A673 (cell line): ENCODE measurements at regions not wholly inside any gene's neighbourhood (a gene's known extent, or its start where the extent isn't known, plus 50 kb on each side); places are given as distances from the start of the nearest gene placed in this dataset.

Experiments
- BruUV-seq: library from RNA; stranded (reverse); fragments of 400-500 nt; replicated peaks from 2 replicates; lab custom pipeline; 2021; lab: Mats Ljungman, UMichigan
- CTCF ChIA-PET: fragments of 300-600 bp; sonication (Branson Sonifier 250); formaldehyde crosslinking; loops from one replicate; lab custom pipeline; 2022; ENCODE audit warnings: antibody characterized with exemption; lab: Charles Lee
- POLR2A ChIA-PET: fragments of 300-600 bp; sonication (Branson Sonifier 250); formaldehyde crosslinking; loops from one replicate; lab custom pipeline; 2022; ENCODE audit warnings: antibody characterized with exemption; ENCODE audit not compliant: low non-redundant PET; lab: Charles Lee
- DNase-seq: peaks from one replicate; pipeline ENCODE4 v3.0.0-alpha.2; 2015; ENCODE audit warnings: low spot score
- H3K27ac ChIP-seq: fragments of 200-600 bp; sonication (generic); 2 replicates; pipeline ENCODE4 v1.5.1; 2016; ENCODE audit warnings: mixed run types, low read depth, mild to moderate bottlenecking, mixed read lengths, antibody characterized with exemption, low read length; ENCODE audit not compliant: poor library complexity, severe bottlenecking
- H3K27me3 ChIP-seq: fragments of 200-600 bp; sonication (generic); replicated peaks from 2 replicates; pipeline ENCODE4 v1.6.1; 2017; ENCODE audit warnings: mixed run types, low read depth, mild to moderate bottlenecking, mixed read lengths, antibody characterized with exemption, low read length; ENCODE audit not compliant: insufficient read depth, poor library complexity
- H3K36me3 ChIP-seq: fragments of 200-600 bp; sonication (generic); 2 replicates; pipeline ENCODE4 v1.6.1; 2016; ENCODE audit warnings: mixed run types, mild to moderate bottlenecking, mixed read lengths, antibody characterized with exemption, low read length; ENCODE audit not compliant: insufficient read depth, poor library complexity, severe bottlenecking
- H3K4me1 ChIP-seq: fragments of 200-600 bp; sonication (generic); 2 replicates; pipeline ENCODE4 v1.6.1; 2017; ENCODE audit warnings: mixed run types, mild to moderate bottlenecking, mixed read lengths, antibody characterized with exemption, low read length; ENCODE audit not compliant: insufficient read depth, poor library complexity, severe bottlenecking
- H3K4me3 ChIP-seq: fragments of 200-600 bp; sonication (generic); 2 replicates; pipeline ENCODE4 v1.5.1; 2016; ENCODE audit warnings: low read depth, mixed run types, mild to moderate bottlenecking, mixed read lengths, low read length; ENCODE audit not compliant: poor library complexity, severe bottlenecking
- H3K9me3 ChIP-seq: fragments of 200-600 bp; sonication (generic); 2 replicates; pipeline ENCODE4 v1.6.1; 2016; ENCODE audit warnings: mixed run types, low read depth, mild to moderate bottlenecking, mixed read lengths, antibody characterized with exemption, low read length; ENCODE audit not compliant: poor library complexity, severe bottlenecking
- CTCF ChIP-seq: fragments of 300-800, 200-600 bp; sonication (generic); conservative IDR thresholded peaks from 2 replicates; pipeline ENCODE4 v1.5.1; 2017; ENCODE audit warnings: low read depth, mild to moderate bottlenecking, antibody characterized with exemption, low read length, moderate library complexity, mixed read lengths
- EZH2 ChIP-seq: fragments of 200-600 bp; sonication (generic); IDR thresholded peaks from 2 replicates; pipeline ENCODE4 v1.6.1; 2017; ENCODE audit warnings: borderline replicate concordance, low read depth, mild to moderate bottlenecking, mixed read lengths, antibody characterized with exemption, low read length; ENCODE audit not compliant: poor library complexity, severe bottlenecking
- intact Hi-C: fragments of 100-400 bp; cut with micrococcal nuclease; formaldehyde crosslinking; loops from one replicate; pipeline ENCODE4 v1.10.0; 2022; ENCODE audit not compliant: unreplicated experiment

DNA sequence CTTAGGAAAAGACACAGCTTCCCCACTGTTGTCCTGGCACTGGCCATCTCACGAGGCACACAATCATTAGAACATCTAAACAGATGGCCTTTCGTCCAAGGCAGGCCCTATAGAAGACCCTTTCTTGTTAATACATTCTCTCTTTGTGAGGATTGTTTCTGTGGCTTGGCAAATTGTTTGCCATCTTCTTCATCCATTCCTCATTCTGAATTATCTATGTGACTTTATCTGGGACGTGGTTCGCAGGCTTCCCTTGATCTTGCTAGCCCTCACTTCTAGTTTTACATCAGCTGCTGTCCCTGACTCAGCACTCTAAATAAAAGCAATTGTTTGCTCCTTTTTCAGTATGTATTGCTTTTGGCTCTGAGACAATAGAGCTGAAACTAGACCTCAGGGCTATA, 101.1 kb upstream of the ZC3H11B start:
- ChIA-PET POLR2A (no interaction called here), CTCF (no interaction called here)
- H3K4me1 ChIP-seq, result no peaks in the 10 kb centered on the region
- no peak for TF ChIP-seq CTCF
- TF ChIP-seq EZH2, result no peak
- H3K27ac ChIP-seq, result no peak overlapping the region
- no peak for DNase-seq
- BruUV-seq, result no TSS peak
- intact Hi-C loops, result no loop called here
- H3K36me3 ChIP-seq, result no peaks in the 10 kb centered on the region
- no peaks in the 10 kb centered on the region for H3K9me3 ChIP-seq
- H3K4me3 ChIP-seq, result no peak overlapping the region
- peaks cover 16% of the 10 kb centered on the region for H3K27me3 ChIP-seq

DNA sequence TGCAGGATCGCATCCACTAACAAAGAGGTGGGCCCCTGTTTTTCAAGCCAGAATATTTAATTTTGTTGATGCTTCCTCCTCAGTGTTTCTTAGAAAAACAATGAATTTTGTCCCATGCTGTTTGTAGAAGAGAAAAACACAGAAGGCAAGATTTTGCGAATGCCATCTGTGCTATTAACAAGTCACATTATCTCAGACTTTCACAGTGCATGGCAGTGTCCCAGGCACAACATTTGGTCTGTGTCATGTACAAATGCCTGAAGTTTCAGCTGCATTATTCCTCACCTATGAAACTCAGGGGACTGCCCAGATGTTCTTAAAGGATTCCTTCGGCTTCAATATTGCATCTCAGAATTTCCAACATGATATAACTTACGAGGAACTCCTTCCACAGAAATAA, 99.6 kb upstream of the ZC3H11B start:
- intact Hi-C loops, result no loop called here
- H3K36me3 ChIP-seq, result no peaks in the 10 kb centered on the region
- BruUV-seq, result no TSS peak
- POLR2A ChIA-PET, result no interaction called here
- no peaks in the 10 kb centered on the region for H3K9me3 ChIP-seq
- TF ChIP-seq CTCF (no peak), EZH2 (no peak)
- H3K4me3 ChIP-seq, result no peak overlapping the region
- peaks cover 20% of the 10 kb centered on the region for H3K27me3 ChIP-seq
- CTCF ChIA-PET, result no interaction called here
- no peak for DNase-seq
- H3K4me1 ChIP-seq, result no peaks in the 10 kb centered on the region
- H3K27ac ChIP-seq, result no peak overlapping the region

GRCh38 chr1:219710529-219711194, 97.8 kb upstream of the ZC3H11B start:
- TF ChIP-seq CTCF (no peak), EZH2 (no peak)
- H3K4me1 ChIP-seq, result no peaks in the 10 kb centered on the region
- no TSS peak for BruUV-seq
- H3K36me3 ChIP-seq, result no peaks in the 10 kb centered on the region
- no peak overlapping the region for H3K4me3 ChIP-seq
- no peak for DNase-seq
- CTCF ChIA-PET, result no interaction called here
- H3K27me3 ChIP-seq, result peaks cover 20% of the 10 kb centered on the region
- intact Hi-C loops, result no loop called here
- H3K27ac ChIP-seq, result no peak overlapping the region
- POLR2A ChIA-PET, result no interaction called here
- no peaks in the 10 kb centered on the region for H3K9me3 ChIP-seq
